HT1080 (cell line): ENCODE measurements at regions not wholly inside any gene's neighbourhood (a gene's known extent, or its start where the extent isn't known, plus 50 kb on each side); places are given as distances from the start of the nearest gene placed in this dataset.
"Not testable (repeated sequence)": the region's sequence is repeated elsewhere in the genome, so short reads cannot be mapped to it uniquely, and the experiment has no call there.

Source experiments
- DNase-seq: peaks from one replicate; pipeline ENCODE4 v3.0.0-alpha.2; 2015; ENCODE audit warnings: low read depth

DNA sequence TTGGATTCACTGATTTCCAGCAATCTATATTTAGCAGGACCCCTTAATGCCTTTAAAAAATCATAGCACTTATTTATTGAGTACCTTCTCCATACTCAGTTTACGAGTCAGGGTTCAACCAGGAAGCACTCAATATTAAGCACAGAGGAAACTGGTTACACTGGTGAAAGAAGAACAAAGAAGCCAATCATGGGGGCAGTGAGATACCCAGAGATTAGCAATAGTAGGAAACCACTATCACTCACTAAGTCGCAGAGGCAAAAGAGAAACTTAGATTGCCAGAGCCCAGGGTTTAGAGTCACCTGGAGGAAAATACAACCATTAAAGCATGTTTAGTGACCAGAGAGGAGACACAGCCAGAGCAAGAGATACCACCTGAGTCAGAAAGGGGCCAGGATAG, 670.5 kb upstream of the USP24 start:
- DNase-seq, result no peak

GRCh38 chr1:55882931-55883330, 667.8 kb upstream of the USP24 start:
- no peak for DNase-seq

DNA sequence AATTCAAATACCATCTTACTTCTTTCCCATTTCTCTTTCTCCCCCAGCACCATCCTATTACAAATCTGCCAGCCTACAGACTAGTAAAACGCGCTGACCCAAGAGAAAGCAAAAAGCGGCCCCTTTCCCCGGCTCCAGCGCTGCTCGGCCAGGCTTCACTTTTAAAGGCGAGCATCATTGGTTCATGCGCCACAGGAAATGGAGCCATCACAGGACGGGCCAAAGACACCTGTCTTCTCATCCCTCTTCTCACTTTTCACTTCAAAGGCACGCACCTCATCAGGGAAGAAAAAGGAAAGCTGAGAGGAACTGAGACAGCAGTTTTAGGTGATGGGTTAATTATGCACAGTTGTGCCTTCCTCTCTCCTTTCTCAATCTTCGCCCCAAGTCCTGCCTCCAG, 664.2 kb upstream of the USP24 start:
- DNase-seq, result no peak

DNA sequence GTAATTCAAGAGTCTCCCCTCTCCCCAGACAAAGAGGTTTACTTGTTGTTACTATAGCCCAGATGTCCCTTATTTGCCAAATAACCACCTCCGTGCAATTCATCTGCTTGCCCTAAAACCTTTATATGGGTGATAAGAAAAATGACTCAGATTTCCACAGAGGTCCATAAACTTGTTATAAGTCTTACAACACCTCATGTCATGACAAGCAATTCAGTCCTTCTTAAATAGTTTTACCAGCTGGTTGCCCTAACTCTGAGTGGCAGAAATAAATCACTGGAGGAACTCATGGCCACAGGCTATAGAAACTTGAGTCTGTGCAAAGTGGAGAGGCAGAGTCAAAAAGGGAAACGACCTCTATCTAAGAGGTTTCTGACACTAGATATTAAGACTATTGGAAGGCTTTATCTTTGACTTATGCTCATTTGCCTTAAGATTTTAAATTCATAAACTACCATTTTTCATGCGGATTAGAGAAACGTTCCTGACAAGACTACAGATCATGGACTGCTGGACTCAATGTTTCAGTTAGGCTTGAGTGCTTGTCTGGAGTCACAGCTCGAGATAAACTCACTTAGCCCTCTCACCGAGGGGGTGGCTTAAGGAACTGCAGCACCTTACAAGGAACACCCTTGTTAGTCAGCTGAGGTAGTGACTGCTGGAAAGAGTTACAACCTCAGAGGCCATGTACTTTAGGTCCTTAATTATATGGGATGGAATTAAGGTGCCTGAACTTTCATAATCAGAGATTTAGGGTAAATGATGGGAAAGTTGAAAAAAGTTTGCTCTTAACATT, 662.5 kb upstream of the USP24 start:
- DNase-seq, result no peak

DNA sequence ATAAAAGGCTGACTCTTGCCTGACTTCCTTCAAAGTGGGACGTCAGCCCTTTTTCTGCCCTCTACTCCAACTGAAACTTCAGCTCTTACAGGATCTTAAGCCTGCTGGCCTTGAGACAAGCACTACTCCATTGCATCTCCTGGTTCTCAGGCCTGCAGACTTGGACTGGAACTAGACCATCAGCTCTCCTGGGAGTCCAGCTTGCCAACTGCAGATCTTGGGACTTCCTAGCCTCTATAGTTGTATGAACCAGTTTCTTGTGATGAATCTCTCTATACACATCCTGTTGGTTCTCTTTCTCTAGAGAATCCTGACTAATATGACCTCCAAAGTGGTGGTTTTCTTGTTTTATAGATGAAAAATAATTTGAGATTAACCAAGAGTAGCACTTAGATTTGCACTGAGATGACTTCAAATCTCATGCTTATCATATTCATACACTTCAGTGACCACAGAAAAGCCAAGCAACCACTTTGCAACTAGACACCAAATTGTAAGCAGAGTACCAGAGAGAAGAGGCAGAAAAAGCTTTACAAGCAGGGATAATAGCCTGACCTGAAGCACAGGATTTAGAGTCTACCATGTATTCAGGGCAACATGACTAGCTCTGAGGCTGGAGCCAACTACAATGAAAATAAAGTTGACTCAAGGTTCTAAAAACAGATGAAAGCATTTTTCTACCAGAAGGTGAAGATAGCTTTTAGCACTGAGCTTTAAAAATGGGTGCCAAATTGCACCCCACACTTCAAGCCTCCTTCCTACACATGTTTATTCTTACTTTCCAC, 661.3 kb upstream of the USP24 start:
- no peak for DNase-seq

- DNase-seq, result no peak
These were observed 654.9 kb upstream of the USP24 start for GRCh38 chr1:55870106-55870505.

DNA sequence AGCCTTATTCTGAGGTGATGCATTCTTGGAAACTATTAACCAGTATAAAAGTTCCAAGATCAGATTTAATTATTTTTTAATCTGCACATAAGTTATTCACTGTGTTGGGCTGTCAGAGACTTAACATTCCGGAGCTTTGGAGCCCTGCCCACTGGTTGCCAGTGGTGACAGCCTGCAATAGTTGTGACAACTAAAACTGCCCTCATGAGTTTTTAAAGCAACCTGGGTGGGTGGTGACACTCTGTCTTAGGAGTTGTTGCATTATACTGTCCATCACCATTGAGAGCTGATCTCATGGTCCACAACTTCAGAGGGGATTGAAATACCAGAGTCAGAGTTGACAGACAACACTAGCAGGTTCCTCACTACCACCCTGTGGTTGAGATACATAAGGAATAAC, 653.9 kb upstream of the USP24 start:
- no peak for DNase-seq

DNA sequence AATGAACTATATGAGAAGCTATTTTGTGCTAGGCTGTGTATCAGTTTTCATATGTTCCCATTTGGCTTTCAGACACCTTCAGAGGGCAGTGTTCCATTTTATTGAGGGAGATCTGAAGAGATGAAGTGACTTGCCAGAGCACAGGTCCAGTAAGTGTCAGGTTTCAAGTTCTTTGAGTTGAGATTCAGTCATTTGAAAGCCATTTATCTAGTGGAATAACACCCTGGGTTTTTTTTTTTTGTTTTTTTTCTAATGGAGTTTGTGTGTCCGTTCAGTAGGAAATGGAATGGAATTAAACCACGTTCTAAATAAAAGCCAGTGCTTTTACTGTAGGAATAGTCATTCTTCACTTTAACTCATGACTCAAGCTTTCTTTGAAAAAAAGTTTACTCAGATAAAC, 652.9 kb upstream of the USP24 start:
- DNase-seq, result peak; percentile 29

DNA sequence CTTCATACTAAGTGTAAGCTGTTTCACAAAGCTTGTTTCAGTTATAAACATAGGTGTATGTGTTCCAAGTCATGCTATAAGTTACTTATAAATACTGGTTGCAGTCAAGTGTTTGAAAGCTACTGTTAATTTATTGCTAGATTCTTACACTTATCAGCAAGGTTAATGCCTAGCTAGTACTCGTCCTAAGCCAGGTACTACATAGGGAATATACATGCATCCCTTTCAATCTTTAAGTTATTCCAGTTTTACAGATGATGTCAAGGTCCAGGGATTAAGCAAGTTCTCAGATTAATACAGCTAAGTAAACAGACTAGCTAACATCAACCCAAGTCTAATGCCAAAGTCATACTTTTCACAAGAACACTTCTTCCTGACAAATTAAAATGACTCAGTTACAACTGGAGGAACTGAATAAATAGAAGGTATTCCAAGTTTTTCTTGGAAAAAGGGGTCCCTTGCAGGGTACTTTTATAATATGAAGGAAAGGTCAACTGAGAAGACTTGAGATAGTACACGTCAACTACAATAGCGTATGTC, 652.2 kb upstream of the USP24 start:
- no peak for DNase-seq

DNA sequence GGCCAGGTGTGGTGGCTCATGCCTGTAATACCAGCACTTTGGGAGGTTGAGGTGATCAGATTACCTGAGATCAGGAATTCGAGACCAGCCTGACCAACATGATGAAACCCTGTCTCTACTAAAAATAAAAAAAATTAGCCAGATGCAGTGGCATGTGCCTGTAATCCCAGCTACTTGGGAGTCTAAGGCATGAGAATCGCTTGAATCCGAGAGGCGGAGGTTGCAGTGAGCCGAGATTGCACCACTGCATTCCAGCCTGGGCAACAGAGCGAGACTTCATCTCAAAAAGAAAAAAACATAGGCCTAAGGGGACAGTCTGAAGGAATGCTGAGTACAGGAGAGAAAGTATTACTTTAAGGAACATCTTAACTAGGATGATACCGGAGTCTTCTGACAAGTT, 650.6 kb upstream of the USP24 start:
- not testable (repeated sequence) for DNase-seq

- DNase-seq, result no peak
These were observed 649.1 kb upstream of the USP24 start for GRCh38 chr1:55864251-55864650.

DNA sequence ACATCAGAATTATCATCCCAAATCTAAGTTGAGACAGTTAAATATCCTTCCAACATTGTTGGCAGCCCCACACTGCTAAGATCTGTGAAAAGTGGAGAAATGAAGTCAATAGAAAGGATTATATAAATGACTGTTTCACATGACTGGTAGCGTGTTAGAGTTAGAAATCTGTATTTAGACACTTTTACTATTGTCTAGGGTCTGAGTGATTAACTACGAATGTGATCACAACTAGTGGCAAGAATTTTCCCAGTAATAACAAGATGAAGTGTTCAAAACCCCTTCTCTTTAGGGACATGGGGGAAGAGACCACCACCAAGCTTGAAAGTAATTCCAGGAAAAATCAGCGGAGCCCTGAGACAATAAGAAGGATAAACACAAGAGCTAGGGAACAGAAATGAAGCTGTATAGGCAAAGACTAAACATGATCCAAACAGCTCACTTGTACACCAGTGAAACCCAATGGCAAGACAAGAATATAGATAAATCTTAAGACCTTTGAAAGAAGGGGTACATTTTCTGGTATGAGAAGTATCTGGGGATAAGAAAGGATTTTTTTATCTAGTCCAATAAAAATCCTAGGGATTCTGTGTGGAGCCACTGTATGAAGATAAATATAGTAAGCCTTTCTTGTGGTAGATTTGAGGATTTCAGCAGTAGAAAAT, 646.6 kb upstream of the USP24 start:
- no peak for DNase-seq

DNA sequence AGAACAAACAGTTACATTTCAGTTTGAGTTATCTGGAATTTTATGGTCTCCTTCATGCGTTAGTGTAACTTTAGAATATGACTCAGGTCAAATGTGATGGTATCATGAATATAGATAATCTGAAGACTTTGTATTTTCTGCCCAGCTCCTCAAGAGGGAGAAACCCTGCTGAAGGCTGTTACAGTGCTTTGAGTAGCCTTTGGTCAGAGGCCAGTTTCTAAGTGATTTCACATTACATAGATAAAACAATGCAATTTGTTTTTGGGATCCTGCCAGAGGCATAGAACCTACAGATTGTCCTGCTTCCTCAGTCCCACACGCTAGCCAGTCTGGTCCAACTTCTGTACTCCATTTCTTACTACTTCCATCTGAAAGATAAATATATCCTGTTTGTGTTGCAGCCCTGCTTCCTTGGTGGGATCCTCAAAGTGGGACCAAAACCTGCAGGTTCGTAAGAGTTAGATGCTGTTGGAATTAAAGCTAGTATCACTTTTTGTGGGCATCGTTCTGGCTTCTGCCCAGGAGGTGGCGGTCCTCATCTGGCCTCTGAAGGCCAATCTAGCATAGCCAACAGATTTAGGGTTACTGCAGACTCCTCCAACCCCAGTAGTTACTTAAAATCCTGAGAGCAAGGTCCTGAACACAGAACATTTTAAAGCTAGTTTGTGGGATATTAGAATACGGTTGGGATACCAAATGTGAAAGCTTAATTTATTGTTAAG, 645.8 kb upstream of the USP24 start:
- DNase-seq, result no peak

DNA sequence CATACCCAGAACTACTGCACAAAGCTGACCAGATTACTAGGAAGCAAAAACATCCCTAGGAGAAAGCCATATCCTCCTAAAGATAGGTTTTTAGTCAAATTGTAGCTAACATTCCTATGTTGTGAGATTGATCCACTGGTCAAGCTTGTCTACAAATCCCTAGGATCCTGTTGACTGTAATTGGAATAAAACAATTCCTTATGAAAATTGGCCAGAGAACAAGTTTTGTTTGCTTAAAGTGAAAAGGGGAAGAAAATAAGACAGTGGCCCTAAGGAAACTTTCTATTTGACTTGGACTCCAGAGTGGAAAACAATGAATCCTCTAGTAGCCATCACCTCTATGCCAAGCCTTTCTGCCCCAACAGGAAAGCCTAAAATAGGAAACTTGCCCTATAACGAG, 645.2 kb upstream of the USP24 start:
- DNase-seq, result no peak

GRCh38 chr1:55854911-55855310, 639.7 kb upstream of the USP24 start:
- no peak for DNase-seq

DNA sequence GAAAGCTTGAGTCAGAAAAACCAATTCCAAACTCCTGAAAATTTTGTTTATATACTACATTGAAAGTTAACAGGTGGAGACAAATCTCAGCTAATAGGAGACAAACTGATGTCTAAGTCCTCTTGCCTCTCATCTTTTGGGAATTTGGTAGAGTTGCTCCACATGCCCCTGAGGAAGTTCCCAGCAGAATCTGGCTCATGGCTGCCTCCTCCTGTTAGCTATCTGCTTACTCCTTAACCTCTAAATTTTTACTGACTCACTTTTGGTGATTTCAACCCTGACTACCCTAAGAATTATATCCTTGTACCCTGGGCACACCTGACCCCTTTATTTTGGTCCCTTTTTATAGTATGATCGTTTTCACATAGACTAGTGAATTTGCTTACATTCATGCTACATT, 633.7 kb upstream of the USP24 start:
- peak; percentile 24 for DNase-seq

- no peak for DNase-seq
These were observed 630.9 kb upstream of the USP24 start for GRCh38 chr1:55846051-55846450.

- no peak for DNase-seq
These were observed 629.2 kb upstream of the USP24 start for GRCh38 chr1:55844322-55844721.

- no peak for DNase-seq
These were observed 624.5 kb upstream of the USP24 start for GRCh38 chr1:55839626-55840025.

- no peak for DNase-seq
These were observed 624.1 kb upstream of the USP24 start for GRCh38 chr1:55839221-55839620.

GRCh38 chr1:55836086-55836485, 620.9 kb upstream of the USP24 start:
- DNase-seq, result no peak
